HepG2 (cell line): ENCODE measurements at regions not wholly inside any gene's neighbourhood (a gene's known extent, or its start where the extent isn't known, plus 50 kb on each side); places are given as distances from the start of the nearest gene placed in this dataset.

Source experiments
- ATAC-seq: fragments of 200-7000 bp; cut with Tn5 transposase; 3 replicates; pipeline ENCODE4 v1.9.1; 2020; ENCODE audit warnings: mild to moderate bottlenecking, moderate library complexity
- BruUV-seq: library from RNA; stranded (reverse); fragments of 400-500 nt; replicated peaks from 2 replicates; lab custom pipeline; 2021; lab: Mats Ljungman, UMichigan
- CTCF ChIA-PET: fragments of 300-600 bp; formaldehyde crosslinking; extraction: SDS; loops from one replicate; lab custom pipeline; 2021; ENCODE audit warnings: low total read pairs, inconsistent platforms, low intra/inter-chr PET ratio; lab: Yijun Ruan, JAX
- POLR2A ChIA-PET: fragments of 350-600 bp; sonication (Branson Sonifier 250); formaldehyde crosslinking; loops from one replicate; lab custom pipeline; 2020; ENCODE audit warnings: antibody characterized with exemption, inconsistent platforms; lab: Yijun Ruan, JAX
- DNase-seq: peaks from one replicate; pipeline ENCODE4 v3.0.0-alpha.2; 2015; ENCODE audit warnings: low spot score
- FAIRE-seq: peaks from 3 replicates; lab custom pipeline; 2011; peaks lifted over from hg19 to GRCh38; lab: Jason Lieb, UNC
- H2AFZ ChIP-seq: one replicate; pipeline ENCODE4 v1.6.1; 2011; ENCODE audit warnings: low read length, inconsistent platforms
- H3K27ac ChIP-seq: fragments of 300-600 bp; 3 replicates; pipeline ENCODE4 v1.8.0; 2011; ENCODE audit warnings: mixed run types, mild to moderate bottlenecking, mixed read lengths, low read length, inconsistent platforms; ENCODE audit not compliant: insufficient read depth; ENCODE audit errors: extremely low read length
- H3K27me3 ChIP-seq, 2 experiments: fragments of 200-600 bp in 1 of 2; 2 replicates in 1 of 2; 3 replicates in 1 of 2; pipeline versions ENCODE4 v1.6.0 to v1.8.0; 2011; ENCODE audit warnings: low read length in 2 of 2, mild to moderate bottlenecking in 2 of 2, moderate library complexity in 2 of 2, inconsistent platforms in 1 of 2; ENCODE audit not compliant: insufficient read depth in 2 of 2, control insufficient read depth in 1 of 2
- H3K36me3 ChIP-seq, 2 experiments: fragments of 200-600 bp in 1 of 2; replicated peaks in 1 of 2; 2 replicates in 1 of 2; 3 replicates in 1 of 2; pipeline versions ENCODE4 v1.5.1 to v1.8.0; 2011; ENCODE audit warnings: low read length in 2 of 2, inconsistent platforms in 1 of 2; ENCODE audit not compliant: insufficient read depth in 2 of 2, control insufficient read depth in 1 of 2
- H3K4me1 ChIP-seq: 2 replicates; pipeline ENCODE4 v1.5.1; 2012; ENCODE audit warnings: low read length, inconsistent platforms; ENCODE audit not compliant: insufficient read depth
- H3K4me2 ChIP-seq: 2 replicates; pipeline ENCODE4 v1.6.0; 2011; ENCODE audit warnings: low read depth, low read length, inconsistent platforms
- H3K4me3 ChIP-seq, 3 experiments: fragments of 200-600 bp in 1 of 3; sonication (generic), shearing (Covaris generic) in 1 of 3; replicated peaks in 1 of 3; 2 replicates each; pipeline ENCODE4 v1.5.1; 2011 to 2016; ENCODE audit warnings: low read length in 3 of 3, inconsistent platforms in 2 of 3, low read depth in 2 of 3, mild to moderate bottlenecking in 2 of 3, control low read depth in 1 of 3, mixed read lengths in 1 of 3; ENCODE audit not compliant: insufficient read depth in 1 of 3
- H3K79me2 ChIP-seq: one replicate; pipeline ENCODE4 v1.6.1; 2011; ENCODE audit warnings: low read length, inconsistent platforms; ENCODE audit not compliant: insufficient read depth
- H3K9ac ChIP-seq: 2 replicates; pipeline ENCODE4 v1.6.0; 2011; ENCODE audit warnings: mild to moderate bottlenecking, low read depth, low read length, inconsistent platforms; ENCODE audit not compliant: insufficient read depth
- H3K9me3 ChIP-seq: 2 replicates; pipeline ENCODE4 v1.5.1; 2012; ENCODE audit warnings: mild to moderate bottlenecking, low read length
- H4K20me1 ChIP-seq: 2 replicates; pipeline ENCODE4 v1.6.0; 2011; ENCODE audit warnings: inconsistent platforms, mild to moderate bottlenecking, low read length, moderate library complexity; ENCODE audit not compliant: insufficient read depth
- CEBPB ChIP-seq: IDR thresholded peaks from 2 replicates; pipeline ENCODE4 v1.6.1; 2011; ENCODE audit warnings: low read depth, low read length, improper control_type of control experiment, borderline replicate concordance
- EED ChIP-seq: sonication (generic); formaldehyde crosslinking; IDR thresholded peaks from 2 replicates; pipeline ENCODE4 v1.5.0; 2020; ENCODE audit warnings: mild to moderate bottlenecking, missing genetic modification reagents
- FIP1L1 ChIP-seq: fragments of 200-400 bp; formaldehyde crosslinking; IDR thresholded peaks from 2 replicates; pipeline ENCODE4 v1.6.1; 2018; ENCODE audit warnings: low read depth, mild to moderate bottlenecking, low read length, moderate library complexity, borderline replicate concordance; ENCODE audit not compliant: insufficient read depth
- HNRNPK ChIP-seq: fragments of 200-400 bp; formaldehyde crosslinking; IDR thresholded peaks from 2 replicates; pipeline ENCODE4 v1.6.1; 2018; ENCODE audit warnings: low read length, low read depth, moderate library complexity, mild to moderate bottlenecking; ENCODE audit not compliant: poor library complexity, severe bottlenecking
- KAT2B ChIP-seq: fragments of 150-350 bp; IDR thresholded peaks from 2 replicates; pipeline ENCODE4 v1.6.1; 2014; ENCODE audit warnings: low read depth, low read length, borderline replicate concordance
- POLR2G ChIP-seq: fragments of 200-400 bp; formaldehyde crosslinking; IDR thresholded peaks from 2 replicates; pipeline ENCODE4 v1.6.1; 2018; ENCODE audit warnings: mild to moderate bottlenecking, low read depth, low read length, moderate library complexity
- YY1 ChIP-seq: IDR thresholded peaks from 2 replicates; pipeline ENCODE4 v1.6.1; 2011; ENCODE audit warnings: low read length, low read depth, moderate library complexity, mild to moderate bottlenecking; ENCODE audit not compliant: insufficient read depth, insufficient replicate concordance
- ZBTB42 ChIP-seq: sonication (generic); formaldehyde crosslinking; IDR thresholded peaks from 2 replicates; pipeline ENCODE4 v1.5.0; 2020; ENCODE audit warnings: mild to moderate bottlenecking, missing genetic modification reagents
- ZNF260 ChIP-seq: sonication (generic); formaldehyde crosslinking; IDR thresholded peaks from 2 replicates; pipeline ENCODE4 v1.4.0; 2020; ENCODE audit warnings: missing genetic modification reagents, low read depth, mild to moderate bottlenecking, borderline replicate concordance
- ZNF263 ChIP-seq: sonication (generic); formaldehyde crosslinking; IDR thresholded peaks from 2 replicates; pipeline ENCODE4 v1.4.0; 2020; ENCODE audit warnings: missing genetic modification reagents
- ZNF549 ChIP-seq: sonication (generic); formaldehyde crosslinking; IDR thresholded peaks from 2 replicates; pipeline ENCODE4 v1.5.0; 2020; ENCODE audit warnings: missing genetic modification reagents
- ZNF747 ChIP-seq: sonication (generic); formaldehyde crosslinking; IDR thresholded peaks from 2 replicates; pipeline ENCODE4 v1.8.1; 2023; ENCODE audit warnings: missing genetic modification reagents, mild to moderate bottlenecking, borderline replicate concordance
- ZNF777 ChIP-seq: sonication (generic); formaldehyde crosslinking; IDR thresholded peaks from 2 replicates; pipeline ENCODE4 v1.4.0; 2020; ENCODE audit warnings: missing genetic modification reagents
- ZNF841 ChIP-seq: sonication (generic); formaldehyde crosslinking; IDR thresholded peaks from 2 replicates; pipeline ENCODE4 v1.8.1; 2023; ENCODE audit warnings: missing genetic modification reagents, borderline replicate concordance
- WGBS: methylation state at CpG from one replicate; pipeline ENCODE4 v1.1.6; 2017; ENCODE audit warnings: low lambda C conversion rate; 5-methylcytosine and 5-hydroxymethylcytosine counted together
- in situ Hi-C: cut with HindIII; loops from 2 replicates; pipeline ENCODE4 v1.10.0; 2017; ENCODE audit warnings: low pct_unique_long_range_greater_than_20kb; ENCODE audit not compliant: extremely low pct_ligation_motif_present
- intact Hi-C: fragments of 100-400 bp; cut with micrococcal nuclease; formaldehyde crosslinking; loops from one replicate; pipeline ENCODE4 v1.10.0; 2022; ENCODE audit not compliant: unreplicated experiment
- TF ChIP-seq, protein P1 (sequence below): sonication (generic); formaldehyde crosslinking; IDR thresholded peaks from 2 replicates; pipeline ENCODE4 v1.9.0; 2022; ENCODE audit warnings: low read depth, missing genetic modification reagents

DNA sequence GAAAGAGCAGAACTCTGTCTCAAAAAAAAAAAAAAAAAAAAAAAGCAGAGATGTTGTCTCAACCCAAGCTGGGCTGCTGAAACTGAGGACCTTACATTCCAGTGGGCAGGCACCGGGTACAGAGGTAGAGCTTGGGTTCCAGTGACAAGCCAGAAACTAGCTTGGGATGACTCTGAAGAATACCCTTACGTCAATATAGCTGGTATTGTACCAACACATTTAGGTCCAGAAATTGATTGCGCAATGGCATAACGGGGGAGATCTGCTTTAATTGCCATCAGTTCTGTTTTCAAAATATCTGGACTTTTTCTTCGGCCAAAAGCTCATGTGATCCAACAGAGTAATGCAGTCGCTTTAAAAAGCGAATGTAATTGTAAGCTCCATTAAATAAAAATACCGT lies 103.1 kb upstream of the UBL3 start:
- WGBS = 74% methylated on average over 8 of the region's 8 CpGs
- Histone ChIP-seq H4K20me1 (no peaks in the 10 kb centered on the region), H3K4me1 (peaks cover 11% of the 10 kb centered on the region), H3K27me3 (peaks cover 0 to 31% of the 10 kb centered on the region in 2 experiments; a peak in 2 of 5 replicates), H3K4me3 (no peak overlapping the region)
- in situ Hi-C loops = no loop called here
- CTCF ChIA-PET = no interaction called here
- no TSS peak for BruUV-seq
- DNase-seq = no peak
- no peak for TF ChIP-seq ZBTB42 (CRISPR knock-in tag)
- no peak for TF ChIP-seq POLR2G
- no peak for TF ChIP-seq ZNF777 (CRISPR knock-in tag)
- no peak for TF ChIP-seq YY1
- TF ChIP-seq CEBPB = peak; percentile 90
- TF ChIP-seq, all 625 proteins: peak for 1
- no peak overlapping the region for H2AFZ ChIP-seq
- H3K9me3 ChIP-seq = no peaks in the 10 kb centered on the region
- H3K27ac ChIP-seq = no peak overlapping the region
- ATAC-seq = no peak
- intact Hi-C loops = no loop called here
- H3K4me2 ChIP-seq = no peak overlapping the region
- H3K79me2 ChIP-seq = no peaks in the 10 kb centered on the region
- H3K36me3 ChIP-seq = no peaks in the 10 kb centered on the region
- no peak for FAIRE-seq
- POLR2A ChIA-PET = no interaction called here
- H3K9ac ChIP-seq = no peak overlapping the region

DNA sequence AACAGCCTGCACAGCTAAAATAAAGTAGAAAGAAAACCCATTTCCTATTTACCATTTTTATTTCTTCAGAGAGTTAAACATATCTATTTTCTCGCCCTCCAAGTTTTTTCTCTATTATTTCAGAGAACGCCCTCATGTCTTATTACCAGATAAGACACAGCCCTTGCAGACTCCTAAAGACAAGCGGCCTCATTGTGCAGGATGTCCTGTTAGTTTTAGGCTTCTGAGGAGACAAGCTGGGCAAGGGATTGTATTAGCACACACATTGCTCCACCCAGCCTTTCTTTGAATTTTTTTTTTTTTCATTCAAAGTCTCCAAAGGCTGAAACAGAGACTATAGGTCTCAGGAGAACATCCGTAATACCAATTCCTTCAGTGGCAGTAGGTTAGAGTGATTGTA lies 101.8 kb upstream of the UBL3 start:
- intact Hi-C loops = no loop called here
- in situ Hi-C loops = no loop called here
- H3K27ac ChIP-seq = no peak overlapping the region
- H2AFZ ChIP-seq = no peak overlapping the region
- peaks cover 0 to 23% of the 10 kb centered on the region in 2 experiments; a peak in 2 of 5 replicates for H3K27me3 ChIP-seq
- H3K9ac ChIP-seq = no peak overlapping the region
- H3K4me3 ChIP-seq = no peak overlapping the region
- no TSS peak for BruUV-seq
- no peak overlapping the region for H3K4me2 ChIP-seq
- DNase-seq = no peak
- FAIRE-seq = no peak
- no peak for ATAC-seq
- TF ChIP-seq ZNF549 (CRISPR knock-in tag) (no peak), ZNF260 (no peak), ZNF841 (CRISPR knock-in tag) (no peak), FIP1L1 (no peak), HNRNPK (no peak), ZNF263 (CRISPR knock-in tag) (no peak), EED (CRISPR knock-in tag) (no peak), ZNF747 (CRISPR knock-in tag) (no peak), KAT2B (no peak)
- TF ChIP-seq, protein P1, sequence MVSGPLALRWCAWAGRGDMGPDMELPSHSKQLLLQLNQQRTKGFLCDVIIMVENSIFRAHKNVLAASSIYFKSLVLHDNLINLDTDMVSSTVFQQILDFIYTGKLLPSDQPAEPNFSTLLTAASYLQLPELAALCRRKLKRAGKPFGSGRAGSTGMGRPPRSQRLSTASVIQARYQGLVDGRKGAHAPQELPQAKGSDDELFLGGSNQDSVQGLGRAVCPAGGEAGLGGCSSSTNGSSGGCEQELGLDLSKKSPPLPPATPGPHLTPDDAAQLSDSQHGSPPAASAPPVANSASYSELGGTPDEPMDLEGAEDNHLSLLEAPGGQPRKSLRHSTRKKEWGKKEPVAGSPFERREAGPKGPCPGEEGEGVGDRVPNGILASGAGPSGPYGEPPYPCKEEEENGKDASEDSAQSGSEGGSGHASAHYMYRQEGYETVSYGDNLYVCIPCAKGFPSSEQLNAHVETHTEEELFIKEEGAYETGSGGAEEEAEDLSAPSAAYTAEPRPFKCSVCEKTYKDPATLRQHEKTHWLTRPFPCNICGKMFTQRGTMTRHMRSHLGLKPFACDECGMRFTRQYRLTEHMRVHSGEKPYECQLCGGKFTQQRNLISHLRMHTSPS (CRISPR knock-in tag) = no peak
- no peaks in the 10 kb centered on the region for H3K9me3 ChIP-seq
- no peaks in the 10 kb centered on the region for H3K36me3 ChIP-seq
- H4K20me1 ChIP-seq = no peaks in the 10 kb centered on the region
- CTCF ChIA-PET = no interaction called here
- 36% methylated on average over 4 of the region's 4 CpGs for WGBS
- H3K79me2 ChIP-seq = no peaks in the 10 kb centered on the region
- H3K4me1 ChIP-seq = peaks cover 11% of the 10 kb centered on the region
- POLR2A ChIA-PET = no interaction called here
